ENCODE measurements at regions not wholly inside any gene's neighbourhood (a gene's known extent, or its start where the extent isn't known, plus 50 kb on each side); places are given as distances from the start of the nearest gene placed in this dataset.

DNA sequence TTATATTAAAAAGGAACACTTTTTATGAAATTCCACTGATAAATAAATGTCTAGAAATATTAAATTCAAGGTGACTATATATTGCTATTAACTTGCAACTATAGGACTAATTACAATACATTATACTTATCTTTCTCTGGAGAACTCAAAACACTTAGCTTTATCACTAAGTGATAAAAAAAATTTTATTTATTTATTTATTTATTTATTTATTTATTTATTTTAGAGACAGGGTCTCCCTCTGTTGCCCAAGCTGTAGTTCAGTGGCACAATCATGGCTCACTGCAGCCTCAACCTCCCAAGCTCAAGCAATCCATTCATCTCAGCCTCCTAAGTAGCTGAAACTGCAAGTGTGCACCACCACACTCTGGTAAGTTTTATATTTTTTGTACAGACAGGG lies 451.1 kb downstream of the DSC3 start:
- TF ChIP-seq, protein P1, sequence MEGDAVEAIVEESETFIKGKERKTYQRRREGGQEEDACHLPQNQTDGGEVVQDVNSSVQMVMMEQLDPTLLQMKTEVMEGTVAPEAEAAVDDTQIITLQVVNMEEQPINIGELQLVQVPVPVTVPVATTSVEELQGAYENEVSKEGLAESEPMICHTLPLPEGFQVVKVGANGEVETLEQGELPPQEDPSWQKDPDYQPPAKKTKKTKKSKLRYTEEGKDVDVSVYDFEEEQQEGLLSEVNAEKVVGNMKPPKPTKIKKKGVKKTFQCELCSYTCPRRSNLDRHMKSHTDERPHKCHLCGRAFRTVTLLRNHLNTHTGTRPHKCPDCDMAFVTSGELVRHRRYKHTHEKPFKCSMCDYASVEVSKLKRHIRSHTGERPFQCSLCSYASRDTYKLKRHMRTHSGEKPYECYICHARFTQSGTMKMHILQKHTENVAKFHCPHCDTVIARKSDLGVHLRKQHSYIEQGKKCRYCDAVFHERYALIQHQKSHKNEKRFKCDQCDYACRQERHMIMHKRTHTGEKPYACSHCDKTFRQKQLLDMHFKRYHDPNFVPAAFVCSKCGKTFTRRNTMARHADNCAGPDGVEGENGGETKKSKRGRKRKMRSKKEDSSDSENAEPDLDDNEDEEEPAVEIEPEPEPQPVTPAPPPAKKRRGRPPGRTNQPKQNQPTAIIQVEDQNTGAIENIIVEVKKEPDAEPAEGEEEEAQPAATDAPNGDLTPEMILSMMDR (IDR thresholded peaks at IDR 0.05): no peak
- TF ChIP-seq EZH2 (IDR thresholded peaks at IDR 0.05) (no peak), EZH2phosphoT487 (IDR thresholded peaks at IDR 0.05) (no peak)
